ENCODE measurements at regions not wholly inside any gene's neighbourhood (a gene's known extent, or its start where the extent isn't known, plus 50 kb on each side); places are given as distances from the start of the nearest gene placed in this dataset.

GRCh38 chr2:15687243-15687642 is 95.6 kb downstream of the DDX1 start:
- Mint-ChIP-seq H3K4me3 (ENCODE audit: unreplicated experiment) (no peak overlapping the region), H3K27me3 (ENCODE audit: low read depth) (peaks cover 34% of the 10 kb centered on the region)
- TF ChIP-seq CTCF (IDR thresholded peaks at IDR 0.05): no peak

GRCh38 chr2:15687720-15688119 is 96.1 kb downstream of the DDX1 start:
- peaks cover 8% of the 10 kb centered on the region for H3K9me3 Mint-ChIP-seq (ENCODE audit: low read depth)
- peaks cover 31% of the 10 kb centered on the region for H3K27me3 Mint-ChIP-seq (ENCODE audit: low read depth)
- H3K36me3 Mint-ChIP-seq (ENCODE audit: low read depth): no peaks in the 10 kb centered on the region
- no peak for TF ChIP-seq CTCF (IDR thresholded peaks at IDR 0.05)
- H3K27ac Mint-ChIP-seq (ENCODE audit: unreplicated experiment): no peak overlapping the region
- H3K4me1 Mint-ChIP-seq (ENCODE audit: low read depth): no peaks in the 10 kb centered on the region
- DNase-seq (ENCODE audit: low spot score): no peak
- no peak overlapping the region for H3K4me3 Mint-ChIP-seq (ENCODE audit: unreplicated experiment)

More at GRCh38 chr2:15687243-15687642, 95.6 kb downstream of the DDX1 start:
- no peak overlapping the region for H3K27ac Mint-ChIP-seq (ENCODE audit: unreplicated experiment)
- no peaks in the 10 kb centered on the region for H3K36me3 Mint-ChIP-seq (ENCODE audit: low read depth)
- H3K4me1 Mint-ChIP-seq (ENCODE audit: low read depth): no peaks in the 10 kb centered on the region
- no peak for DNase-seq (ENCODE audit: low spot score)
- peaks cover 8% of the 10 kb centered on the region for H3K9me3 Mint-ChIP-seq (ENCODE audit: low read depth)

- TF ChIP-seq CTCF (IDR thresholded peaks at IDR 0.05): no peak
- peaks cover 8% of the 10 kb centered on the region for H3K9me3 Mint-ChIP-seq (ENCODE audit: low read depth)
- peaks cover 33% of the 10 kb centered on the region for H3K27me3 Mint-ChIP-seq (ENCODE audit: low read depth)
- no peaks in the 10 kb centered on the region for H3K36me3 Mint-ChIP-seq (ENCODE audit: low read depth)
- no peak for DNase-seq (ENCODE audit: low spot score)
- no peak overlapping the region for H3K27ac Mint-ChIP-seq (ENCODE audit: unreplicated experiment)
- H3K4me3 Mint-ChIP-seq (ENCODE audit: unreplicated experiment): no peak overlapping the region
- H3K4me1 Mint-ChIP-seq (ENCODE audit: low read depth): no peaks in the 10 kb centered on the region
Measured at GRCh38 chr2:15688924-15689568, 97.4 kb downstream of the DDX1 start.

DNA sequence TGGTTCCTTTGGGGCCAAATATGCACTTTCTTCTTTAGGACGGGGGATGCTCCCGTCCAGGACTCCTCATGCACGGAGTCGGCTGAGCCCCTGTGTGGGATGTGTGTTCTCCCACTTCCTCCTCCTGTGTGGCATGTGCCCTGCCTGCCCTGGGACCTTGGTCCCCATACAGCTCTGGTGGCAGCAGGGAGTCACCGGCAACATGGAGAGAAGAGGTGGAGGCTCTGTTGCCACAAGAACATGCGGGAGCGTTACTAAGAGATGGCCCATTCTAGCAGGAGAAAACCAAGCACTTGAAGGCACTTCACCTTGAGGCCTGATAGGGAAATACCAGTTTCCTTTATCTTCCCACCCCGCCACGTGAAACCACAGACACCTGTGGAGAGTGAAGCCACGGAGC is 98.0 kb downstream of the DDX1 start:
- DNase-seq (ENCODE audit: low spot score): no peak
- Mint-ChIP-seq H3K36me3 (ENCODE audit: low read depth) (no peaks in the 10 kb centered on the region), H3K4me1 (ENCODE audit: low read depth) (no peaks in the 10 kb centered on the region), H3K4me3 (ENCODE audit: unreplicated experiment) (no peak overlapping the region), H3K9me3 (ENCODE audit: low read depth) (peaks cover 8% of the 10 kb centered on the region), H3K27me3 (ENCODE audit: low read depth) (peaks cover 36% of the 10 kb centered on the region), H3K27ac (ENCODE audit: unreplicated experiment) (no peak overlapping the region)
- no peak for TF ChIP-seq CTCF (IDR thresholded peaks at IDR 0.05)

DNA sequence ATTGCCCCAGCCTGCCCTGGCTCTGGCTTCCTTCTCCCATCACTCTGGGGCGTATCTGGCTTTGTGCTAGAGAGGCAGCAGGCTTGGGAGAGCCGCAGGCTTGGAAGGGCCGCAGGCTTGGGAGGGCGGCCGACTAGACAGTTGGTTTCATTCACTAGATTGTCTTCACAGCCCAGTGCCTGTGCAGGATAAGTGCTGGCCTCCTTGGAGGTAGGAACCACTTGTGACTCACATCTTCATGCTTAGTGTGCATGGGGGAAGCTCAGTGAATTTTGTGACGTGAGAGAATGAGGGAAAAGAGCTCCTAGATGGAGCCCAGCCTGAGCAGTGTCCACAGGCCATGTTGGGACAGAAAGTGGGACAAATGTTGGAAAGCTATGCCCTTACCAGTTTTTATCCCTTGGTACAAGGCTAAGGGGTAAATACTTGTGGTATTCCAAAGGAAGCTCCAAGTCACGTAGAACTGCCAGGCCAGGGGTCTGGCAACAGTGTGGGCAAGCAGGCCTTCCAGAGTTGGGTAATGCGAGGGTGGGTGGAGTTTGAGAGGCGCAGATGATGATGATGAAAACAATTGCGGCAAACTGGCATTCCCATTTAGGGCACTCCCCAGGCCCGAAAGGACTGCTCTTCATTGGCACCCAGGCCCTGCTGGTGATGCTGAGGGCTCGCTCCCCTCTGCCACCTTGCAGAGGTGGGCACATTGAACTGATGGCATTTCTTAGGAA is 100.1 kb downstream of the DDX1 start:
- no peak for TF ChIP-seq CTCF (IDR thresholded peaks at IDR 0.05)
- Mint-ChIP-seq H3K4me3 (ENCODE audit: unreplicated experiment) (no peak overlapping the region), H3K36me3 (ENCODE audit: low read depth) (no peaks in the 10 kb centered on the region), H3K9me3 (ENCODE audit: low read depth) (peaks cover 2% of the 10 kb centered on the region), H3K27ac (ENCODE audit: unreplicated experiment) (no peak overlapping the region), H3K4me1 (ENCODE audit: low read depth) (no peaks in the 10 kb centered on the region), H3K27me3 (ENCODE audit: low read depth) (peaks cover 26% of the 10 kb centered on the region)
- no peak for DNase-seq (ENCODE audit: low spot score)

Data from chondrocyte (in vitro differentiated cells).